Aorta (tissue), 5 donors: ENCODE measurements at regions not wholly inside any gene's neighbourhood (a gene's known extent, or its start where the extent isn't known, plus 50 kb on each side); places are given as distances from the start of the nearest gene placed in this dataset.
"Not testable (repeated sequence)": the region's sequence is repeated elsewhere in the genome, so short reads cannot be mapped to it uniquely, and the experiment has no call there.

Experiments used
- ATAC-seq: fragments of 200-7000 bp; cut with Tn5 transposase; one replicate; pipeline ENCODE4 v1.9.1; 2022; ENCODE audit warnings: moderate library complexity; ENCODE audit not compliant: low FRiP score
- DNase-seq, 2 donors: peaks; one replicate each; pipeline ENCODE4 v3.0.0-alpha.2; 2020
- H3K27ac ChIP-seq, 2 donors: one replicate each; pipeline ENCODE4 v1.5.1; 2013; ENCODE audit warnings: low read length in 2 of 2, mild to moderate bottlenecking in 2 of 2, moderate library complexity in 2 of 2, control low read depth in 1 of 2, inconsistent platforms in 1 of 2, low read depth in 1 of 2
- H3K27me3 ChIP-seq, 2 donors: one replicate each; pipeline ENCODE4 v1.6.1; 2013; ENCODE audit warnings: control low read depth in 1 of 2, low read length in 1 of 2, mild to moderate bottlenecking in 1 of 2, moderate library complexity in 1 of 2; ENCODE audit not compliant: insufficient read depth in 2 of 2, control insufficient read depth in 1 of 2
- H3K36me3 ChIP-seq, 2 donors: one replicate each; pipeline ENCODE4 v1.6.1; 2013; ENCODE audit warnings: control low read depth in 1 of 2, low read length in 1 of 2, mild to moderate bottlenecking in 1 of 2; ENCODE audit not compliant: insufficient read depth in 2 of 2, control insufficient read depth in 1 of 2
- H3K4me1 ChIP-seq, 2 donors: one replicate each; pipeline ENCODE4 v1.6.1; 2013; ENCODE audit warnings: low read length in 2 of 2, control low read depth in 1 of 2, mild to moderate bottlenecking in 1 of 2, moderate library complexity in 1 of 2; ENCODE audit not compliant: insufficient read depth in 2 of 2, control insufficient read depth in 1 of 2
- H3K4me3 ChIP-seq, 2 donors: one replicate each; pipeline ENCODE4 v1.5.1; 2013; ENCODE audit warnings: low read length in 2 of 2, control low read depth in 1 of 2, mild to moderate bottlenecking in 1 of 2
- H3K9me3 ChIP-seq: one replicate; pipeline ENCODE4 v1.6.1; 2013; ENCODE audit warnings: mild to moderate bottlenecking, low read length; ENCODE audit not compliant: control insufficient read depth
- WGBS, 2 donors: extraction: QIAGEN DNeasy Blood & Tissue Kit; methylation state at CpG; one replicate each; pipeline ENCODE4 v1.1.7; 2013; 5-methylcytosine and 5-hydroxymethylcytosine counted together
- intact Hi-C, 2 donors: fragments of 100-400 bp; cut with DNase I; formaldehyde crosslinking; loops; one replicate each; pipeline versions ENCODE4 v1.14.2 to v1.15.0; 2022
- donor health status: healthy with polysubstance abuse.
- donor health status: Bipolar disorder and iron deficiency.
- donor health status: DM: no; HTN: no; CAD: no.
- donor health status: DM: no; HTN: no; CAD: no.
- donor health status: DM: yes; HTN: yes; CAD: no.

- intact Hi-C loops, H3K36me3 ChIP-seq, H3K27me3 ChIP-seq, H3K4me1 ChIP-seq, ATAC-seq, H3K27ac ChIP-seq, H3K4me3 ChIP-seq, H3K9me3 ChIP-seq, DNase-seq: not testable (repeated sequence)
- WGBS, 2 donors, result 80 to 83% methylated on average over 6 of the region's 6 CpGs
These were observed 56.1 kb upstream of the IZUMO1R start for GRCh38 chr11:94248301-94248700.

DNA sequence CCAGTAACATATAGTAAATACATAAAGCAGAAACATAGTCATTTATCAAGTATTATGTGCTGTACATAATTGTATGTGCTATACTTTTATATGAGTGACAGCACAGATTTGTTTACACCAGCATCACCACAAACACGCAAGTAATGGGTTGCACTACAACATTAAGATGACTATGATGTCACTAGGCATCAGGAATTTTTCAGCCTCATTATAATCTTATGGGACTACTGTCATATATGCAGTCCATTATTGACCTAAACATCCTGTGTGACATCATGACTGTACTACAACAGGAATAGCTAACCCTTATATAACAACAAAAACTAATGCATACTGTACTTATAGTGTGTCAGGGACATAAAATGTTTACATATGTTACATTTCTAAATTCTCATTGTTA, 50.2 kb upstream of the IZUMO1R start:
- no peak overlapping the region for H3K27ac ChIP-seq
- H3K4me3 ChIP-seq, result no peak overlapping the region
- H3K4me1 ChIP-seq, result no peaks in the 10 kb centered on the region
- intact Hi-C loops, result no loop called here
- H3K36me3 ChIP-seq, result no peaks in the 10 kb centered on the region
- H3K9me3 ChIP-seq, result no peaks in the 10 kb centered on the region
- DNase-seq (no peak), ATAC-seq (no peak)
- 86 to 92% methylated on average over 1 of the region's 1 CpG for WGBS, 2 donors
- H3K27me3 ChIP-seq, result no peaks in the 10 kb centered on the region
